Brain microvascular endothelial cell (primary cell): ENCODE measurements at regions not wholly inside any gene's neighbourhood (a gene's known extent, or its start where the extent isn't known, plus 50 kb on each side); places are given as distances from the start of the nearest gene placed in this dataset.
"Not testable (repeated sequence)": the region's sequence is repeated elsewhere in the genome, so short reads cannot be mapped to it uniquely, and the experiment has no call there.

Experiments used
- DNase-seq: peaks from one replicate; pipeline ENCODE4 v3.0.0-alpha.2; 2020
- H3K27ac ChIP-seq: fragments of 250-450 bp; sonication (Bioruptor Pico); 2 replicates; pipeline ENCODE4 v1.5.1; 2020; ENCODE audit warnings: mild to moderate bottlenecking, moderate library complexity
- H3K27me3 ChIP-seq: fragments of 250-450 bp; sonication (Bioruptor Pico); replicated peaks from 2 replicates; pipeline ENCODE4 v1.5.1; 2020; ENCODE audit warnings: mild to moderate bottlenecking
- H3K36me3 ChIP-seq: fragments of 250-450 bp; sonication (Bioruptor Pico); replicated peaks from 2 replicates; pipeline ENCODE4 v1.5.1; 2020; ENCODE audit warnings: mild to moderate bottlenecking
- H3K4me3 ChIP-seq: 2 replicates; pipeline ENCODE4 v1.5.1; 2011; ENCODE audit warnings: low read depth, mild to moderate bottlenecking, control low read depth, low read length, moderate library complexity
- in situ Hi-C: cut with HindIII; loops from 2 replicates; pipeline ENCODE4 v1.10.0; 2017; ENCODE audit warnings: low sequenced_read_pairs, low pct_ligation_motif_present
- TF ChIP-seq, protein P1 (sequence below): IDR thresholded peaks from 2 replicates; pipeline ENCODE4 v1.5.1; 2011; ENCODE audit warnings: low read depth, mild to moderate bottlenecking, moderate library complexity, low read length, control low read depth, inconsistent platforms; ENCODE audit errors: missing control alignments

DNA sequence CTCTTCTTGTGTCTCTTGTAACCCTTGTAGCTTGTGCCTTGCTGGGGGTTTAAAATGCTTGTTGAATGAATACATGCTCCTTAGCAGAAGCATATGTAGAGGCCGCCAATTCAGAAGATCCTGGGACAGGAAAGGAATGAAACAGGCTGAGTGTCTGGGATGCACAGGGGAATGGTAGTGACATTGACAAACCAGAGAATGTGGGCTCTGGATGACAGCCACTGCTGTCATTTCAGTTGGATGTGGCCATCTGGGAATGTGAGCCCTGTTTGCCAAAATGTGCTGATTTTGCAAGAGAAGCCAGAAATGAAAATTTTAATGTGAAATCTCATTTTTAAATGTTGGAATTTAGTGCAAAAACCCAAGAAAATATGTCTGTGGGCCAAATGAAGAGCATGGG, 136.8 kb downstream of the DACT1 start:
- no peak for DNase-seq
- H3K27me3 ChIP-seq: no peaks in the 10 kb centered on the region
- TF ChIP-seq, protein P1, sequence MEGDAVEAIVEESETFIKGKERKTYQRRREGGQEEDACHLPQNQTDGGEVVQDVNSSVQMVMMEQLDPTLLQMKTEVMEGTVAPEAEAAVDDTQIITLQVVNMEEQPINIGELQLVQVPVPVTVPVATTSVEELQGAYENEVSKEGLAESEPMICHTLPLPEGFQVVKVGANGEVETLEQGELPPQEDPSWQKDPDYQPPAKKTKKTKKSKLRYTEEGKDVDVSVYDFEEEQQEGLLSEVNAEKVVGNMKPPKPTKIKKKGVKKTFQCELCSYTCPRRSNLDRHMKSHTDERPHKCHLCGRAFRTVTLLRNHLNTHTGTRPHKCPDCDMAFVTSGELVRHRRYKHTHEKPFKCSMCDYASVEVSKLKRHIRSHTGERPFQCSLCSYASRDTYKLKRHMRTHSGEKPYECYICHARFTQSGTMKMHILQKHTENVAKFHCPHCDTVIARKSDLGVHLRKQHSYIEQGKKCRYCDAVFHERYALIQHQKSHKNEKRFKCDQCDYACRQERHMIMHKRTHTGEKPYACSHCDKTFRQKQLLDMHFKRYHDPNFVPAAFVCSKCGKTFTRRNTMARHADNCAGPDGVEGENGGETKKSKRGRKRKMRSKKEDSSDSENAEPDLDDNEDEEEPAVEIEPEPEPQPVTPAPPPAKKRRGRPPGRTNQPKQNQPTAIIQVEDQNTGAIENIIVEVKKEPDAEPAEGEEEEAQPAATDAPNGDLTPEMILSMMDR: no peak
- no peak overlapping the region for H3K4me3 ChIP-seq
- no peak overlapping the region for H3K27ac ChIP-seq
- in situ Hi-C loops: no loop called here
- no peaks in the 10 kb centered on the region for H3K36me3 ChIP-seq

DNA sequence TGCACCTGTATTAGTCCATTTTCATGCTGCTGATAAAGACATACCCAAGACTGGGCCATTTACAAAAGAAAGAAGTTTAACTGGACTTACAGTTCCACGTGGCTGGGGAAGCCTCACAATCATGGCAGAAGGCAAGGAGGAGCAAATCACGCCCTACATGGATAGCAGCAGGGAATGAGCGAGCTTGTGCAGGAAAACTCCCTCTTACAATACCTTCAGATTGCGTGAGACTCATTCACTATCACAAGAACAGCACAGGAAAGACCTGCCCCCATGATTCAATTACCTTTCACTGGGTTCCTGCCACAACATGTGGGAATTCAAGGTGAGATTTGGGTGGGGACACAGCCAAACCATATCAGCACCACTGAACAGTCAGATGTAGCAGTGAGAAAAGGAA, 137.4 kb downstream of the DACT1 start:
- in situ Hi-C loops, H3K4me3 ChIP-seq, H3K27ac ChIP-seq, H3K36me3 ChIP-seq, DNase-seq, H3K27me3 ChIP-seq: not testable (repeated sequence)

DNA sequence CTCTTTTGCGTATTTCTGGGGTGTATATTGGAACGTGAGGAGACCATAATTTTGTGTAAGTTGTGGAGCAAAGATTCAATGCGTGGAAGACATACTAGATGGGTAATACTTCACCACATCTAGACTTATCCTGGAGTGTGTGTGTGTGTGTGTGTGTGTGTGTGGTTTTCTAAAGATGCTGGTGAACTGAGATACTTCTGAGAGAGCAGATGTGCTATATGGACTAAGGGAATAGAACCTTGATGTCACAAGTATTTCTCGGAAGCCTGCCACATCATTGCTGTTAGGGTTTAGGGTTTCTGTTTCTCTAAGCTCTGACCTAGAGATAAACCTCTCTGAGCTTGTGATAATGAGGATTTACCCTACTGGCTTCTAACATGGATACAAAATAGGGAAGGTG, 138.8 kb downstream of the DACT1 start:
- Histone ChIP-seq H3K36me3 (no peaks in the 10 kb centered on the region), H3K4me3 (no peak overlapping the region), H3K27me3 (no peaks in the 10 kb centered on the region), H3K27ac (no peak overlapping the region)
- in situ Hi-C loops: no loop called here
- DNase-seq: no peak
- TF ChIP-seq, protein P1: no peak

DNA sequence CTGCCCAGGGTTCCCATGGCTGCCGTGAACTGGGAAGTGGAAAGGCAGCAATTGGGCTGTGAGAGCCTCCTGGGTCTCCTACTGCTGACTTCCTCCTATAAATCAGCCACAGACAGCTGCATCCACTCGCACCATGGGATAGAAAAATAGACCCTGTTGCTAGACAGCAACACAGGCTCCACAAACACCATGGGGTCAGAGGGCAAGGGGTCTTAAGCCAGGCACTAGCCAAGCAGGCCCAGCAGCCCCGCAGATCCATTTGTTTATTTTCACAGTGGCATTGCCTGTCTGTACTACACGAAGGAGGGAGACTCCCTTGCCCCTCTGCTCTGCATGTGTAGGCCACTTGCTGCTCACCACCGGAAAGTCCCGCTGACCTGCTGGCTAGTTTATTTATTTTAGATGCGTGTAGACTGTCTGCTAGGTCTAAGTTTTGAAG, 139.8 kb downstream of the DACT1 start:
- in situ Hi-C loops: no loop called here
- no peaks in the 10 kb centered on the region for H3K36me3 ChIP-seq
- no peaks in the 10 kb centered on the region for H3K27me3 ChIP-seq
- H3K4me3 ChIP-seq: no peak overlapping the region
- TF ChIP-seq, protein P1: no peak
- H3K27ac ChIP-seq: no peak overlapping the region
- peak; percentile 25 for DNase-seq

DNA sequence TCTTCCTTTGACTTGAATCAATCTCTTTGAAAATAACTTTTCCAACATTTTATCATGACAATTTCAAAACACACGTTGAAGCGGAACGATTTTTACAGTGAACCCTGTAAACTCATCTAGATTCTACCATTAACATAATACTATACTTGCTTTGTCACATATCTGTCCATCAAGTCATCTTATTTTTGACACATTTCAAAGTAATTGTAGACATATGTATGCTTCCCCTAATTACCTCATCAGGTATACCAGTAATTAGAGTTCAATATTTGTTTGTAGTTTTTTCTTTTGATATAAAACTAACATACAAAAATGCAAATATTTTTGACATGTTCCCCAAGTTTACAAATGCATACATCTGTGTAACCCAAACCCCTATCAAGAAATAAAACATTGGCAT, 140.4 kb downstream of the DACT1 start:
- Histone ChIP-seq H3K27me3 (no peaks in the 10 kb centered on the region), H3K27ac (no peak overlapping the region), H3K36me3 (no peaks in the 10 kb centered on the region), H3K4me3 (no peak overlapping the region)
- DNase-seq: no peak
- TF ChIP-seq, protein P1: no peak
- in situ Hi-C loops: no loop called here

DNA sequence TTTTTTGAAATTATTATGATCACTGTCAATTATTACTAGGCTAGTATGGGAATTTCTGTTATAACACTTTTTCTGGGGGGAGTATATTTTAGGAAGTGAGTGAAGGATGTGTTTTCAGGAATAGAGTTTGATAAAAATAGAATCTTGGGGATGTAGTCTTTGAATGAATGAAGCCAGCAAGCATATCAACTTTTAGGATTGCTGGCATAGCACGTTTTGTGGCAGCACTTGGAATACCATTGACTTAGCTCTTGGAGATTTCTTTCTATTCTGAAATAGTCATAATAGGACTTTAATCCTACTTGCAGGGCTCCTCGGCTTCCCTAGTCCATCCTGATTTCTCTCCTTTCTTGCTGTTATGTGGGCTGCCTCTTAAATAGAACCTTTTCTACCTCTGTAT, 141.6 kb downstream of the DACT1 start:
- DNase-seq: no peak
- Histone ChIP-seq H3K27ac (no peak overlapping the region), H3K27me3 (no peaks in the 10 kb centered on the region), H3K36me3 (no peaks in the 10 kb centered on the region), H3K4me3 (no peak overlapping the region)
- TF ChIP-seq, protein P1: no peak
- in situ Hi-C loops: no loop called here

DNA sequence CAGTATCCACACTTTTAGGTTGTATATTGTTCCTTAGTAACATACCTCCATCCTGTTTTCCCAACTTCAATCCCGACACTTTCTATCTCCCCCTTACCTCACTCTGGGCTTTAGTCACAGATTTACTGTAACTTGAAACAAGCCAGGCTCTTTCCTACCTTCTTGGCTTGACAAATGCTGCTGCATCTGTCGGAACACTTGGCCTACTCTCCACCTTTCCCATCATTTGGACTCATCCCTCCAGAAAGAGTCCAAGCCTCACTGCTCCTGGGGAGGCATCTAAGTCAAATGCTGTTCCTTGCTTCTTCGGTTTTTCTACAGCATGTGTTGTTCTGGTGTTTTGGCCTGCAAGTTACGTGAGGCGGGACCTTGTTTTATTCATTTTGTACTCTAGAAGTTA, 142.4 kb downstream of the DACT1 start:
- no peak for DNase-seq

More for the DNA sequence above, 142.4 kb downstream of the DACT1 start:
- Histone ChIP-seq H3K36me3 (no peaks in the 10 kb centered on the region), H3K27me3 (no peaks in the 10 kb centered on the region), H3K4me3 (no peak overlapping the region), H3K27ac (no peak overlapping the region)
- in situ Hi-C loops: no loop called here
- TF ChIP-seq, protein P1: no peak
